Inferior parietal cortex (tissue), 1 donor: ENCODE measurements at regions not wholly inside any gene's neighbourhood (a gene's known extent, or its start where the extent isn't known, plus 50 kb on each side); places are given as distances from the start of the nearest gene placed in this dataset.
"Not testable (repeated sequence)": the region's sequence is repeated elsewhere in the genome, so short reads cannot be mapped to it uniquely, and the experiment has no call there.

ENCODE experiments used
- DNase-seq: peaks from one replicate; pipeline ENCODE4 v3.0.0-alpha.2; 2016; ENCODE audit errors: extremely low spot score

GRCh38 chr5:174987443-174988012, 263.1 kb downstream of the MSX2 start:
- DNase-seq, result no peak

- no peak for DNase-seq
These were observed 260.5 kb downstream of the MSX2 start for GRCh38 chr5:174984863-174985262.

GRCh38 chr5:174982485-174982884, 258.1 kb downstream of the MSX2 start:
- DNase-seq, result no peak

- no peak for DNase-seq
These were observed 257.0 kb downstream of the MSX2 start for GRCh38 chr5:174981416-174981815.

- no peak for DNase-seq
These were observed 256.6 kb downstream of the MSX2 start for GRCh38 chr5:174980952-174981351.

GRCh38 chr5:174972291-174972690, 247.9 kb downstream of the MSX2 start:
- no peak for DNase-seq

- DNase-seq, result peak; percentile 43
These were observed 246.8 kb downstream of the MSX2 start for GRCh38 chr5:174971210-174971609.

GRCh38 chr5:174970502-174970901, 246.1 kb downstream of the MSX2 start:
- DNase-seq, result no peak

GRCh38 chr5:174953871-174954270, 229.5 kb downstream of the MSX2 start:
- DNase-seq, result no peak

- peak; percentile 91 for DNase-seq
These were observed 226.9 kb downstream of the MSX2 start for GRCh38 chr5:174951151-174951780.

- no peak for DNase-seq
These were observed 223.2 kb downstream of the MSX2 start for GRCh38 chr5:174947548-174947947.

- DNase-seq, result no peak
These were observed 221.5 kb downstream of the MSX2 start for GRCh38 chr5:174945853-174946252.

GRCh38 chr5:174943785-174944184, 219.4 kb downstream of the MSX2 start:
- no peak for DNase-seq

GRCh38 chr5:174943002-174943401, 218.6 kb downstream of the MSX2 start:
- DNase-seq, result not testable (repeated sequence)

GRCh38 chr5:174937201-174938123, 213.1 kb downstream of the MSX2 start:
- DNase-seq, result no peak

GRCh38 chr5:174935854-174936474, 211.6 kb downstream of the MSX2 start:
- DNase-seq, result peak; percentile 71

- DNase-seq, result not testable (repeated sequence)
These were observed 206.7 kb downstream of the MSX2 start for GRCh38 chr5:174931033-174931432.

- DNase-seq, result no peak
These were observed 201.2 kb downstream of the MSX2 start for GRCh38 chr5:174925586-174925985.

GRCh38 chr5:174922955-174923354, 198.6 kb downstream of the MSX2 start:
- DNase-seq, result no peak

- DNase-seq, result no peak
These were observed 196.6 kb downstream of the MSX2 start for GRCh38 chr5:174920906-174921550.

GRCh38 chr5:174919351-174919750, 195.0 kb downstream of the MSX2 start:
- no peak for DNase-seq

GRCh38 chr5:174918655-174919054, 194.3 kb downstream of the MSX2 start:
- no peak for DNase-seq
